Renal pelvis (tissue), 1 donor: ENCODE measurements at regions not wholly inside any gene's neighbourhood (a gene's known extent, or its start where the extent isn't known, plus 50 kb on each side); places are given as distances from the start of the nearest gene placed in this dataset.
"Not testable (repeated sequence)": the region's sequence is repeated elsewhere in the genome, so short reads cannot be mapped to it uniquely, and the experiment has no call there.

Source experiments
- DNase-seq: peaks from one replicate; pipeline ENCODE4 v3.0.0-alpha.2; 2013

- DNase-seq: no peak
Observed at GRCh38 chr12:30203981-30204380, 420.2 kb upstream of the TMTC1 start.

DNA sequence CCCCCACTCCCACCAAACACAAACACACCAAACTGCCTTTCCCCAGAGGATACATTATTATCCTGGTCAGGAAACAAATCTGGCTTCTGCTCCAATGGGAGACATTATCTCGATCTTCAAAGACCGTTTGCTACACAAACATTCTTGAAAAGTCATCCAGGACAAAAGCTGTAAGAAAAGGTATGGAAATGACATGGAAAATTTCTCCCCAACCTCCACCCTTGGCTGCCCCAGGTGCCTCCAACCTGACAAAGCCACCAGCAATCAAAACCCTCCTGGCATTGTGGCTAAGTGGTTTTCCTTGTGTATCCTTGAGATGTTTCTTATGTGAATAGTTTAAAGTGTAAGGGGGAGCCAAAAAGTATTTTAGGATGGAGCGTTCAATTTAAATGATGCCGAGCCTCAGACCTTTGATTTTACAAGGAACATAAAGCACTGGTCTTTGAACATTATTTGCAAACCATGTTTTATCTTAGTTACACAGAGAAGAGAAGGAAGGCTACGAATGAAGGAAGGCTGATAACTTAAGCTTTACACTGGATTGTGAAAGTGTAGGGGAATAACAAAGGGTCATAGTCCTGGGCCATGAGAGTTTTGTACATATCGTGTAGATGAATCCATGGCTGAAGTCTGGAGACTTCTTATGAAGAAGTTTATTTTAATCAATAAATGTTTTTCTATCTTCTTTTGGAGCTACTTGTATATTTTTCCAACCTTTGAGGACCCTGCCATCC lies 418.9 kb upstream of the TMTC1 start:
- no peak for DNase-seq

GRCh38 chr12:30201301-30202160 lies 417.8 kb upstream of the TMTC1 start:
- DNase-seq: no peak

GRCh38 chr12:30200864-30201263 lies 417.1 kb upstream of the TMTC1 start:
- no peak for DNase-seq

GRCh38 chr12:30197392-30198057 lies 413.8 kb upstream of the TMTC1 start:
- DNase-seq: no peak

DNA sequence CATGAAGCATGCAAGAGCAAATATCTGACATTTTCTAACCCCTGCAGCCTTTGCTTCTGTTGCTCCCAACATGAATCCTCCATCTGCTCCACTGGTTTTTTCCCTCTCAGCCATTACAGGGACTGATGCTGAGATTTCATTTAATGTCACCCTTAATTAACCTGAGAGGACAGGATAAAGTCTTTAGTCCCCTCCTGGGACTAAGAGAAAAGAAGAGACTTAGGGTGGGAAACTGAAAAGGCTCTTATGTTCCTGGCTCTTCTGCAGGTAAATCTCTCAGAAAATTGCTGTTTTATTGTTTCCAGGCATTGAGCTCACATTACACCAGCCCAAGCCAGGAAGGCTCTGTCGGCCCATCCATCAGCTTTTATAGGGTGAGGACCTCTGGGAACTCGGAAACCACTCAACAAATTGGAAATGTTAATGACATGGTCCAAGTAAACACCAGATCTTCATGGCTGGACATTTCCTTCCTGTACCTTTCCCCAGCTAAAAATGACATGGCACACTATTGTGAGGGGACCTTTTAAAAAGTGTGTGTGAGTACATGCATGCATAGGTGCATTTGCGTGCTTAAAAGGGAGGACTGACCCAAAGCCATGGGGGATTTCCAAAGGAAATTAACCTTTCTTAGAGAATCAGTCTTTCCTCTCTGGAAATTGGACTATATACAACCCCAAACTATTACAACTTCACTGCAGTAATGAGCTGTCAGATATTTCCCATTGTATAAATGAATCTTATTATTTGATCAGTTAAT lies 408.1 kb upstream of the TMTC1 start:
- DNase-seq: peak; percentile 85

DNA sequence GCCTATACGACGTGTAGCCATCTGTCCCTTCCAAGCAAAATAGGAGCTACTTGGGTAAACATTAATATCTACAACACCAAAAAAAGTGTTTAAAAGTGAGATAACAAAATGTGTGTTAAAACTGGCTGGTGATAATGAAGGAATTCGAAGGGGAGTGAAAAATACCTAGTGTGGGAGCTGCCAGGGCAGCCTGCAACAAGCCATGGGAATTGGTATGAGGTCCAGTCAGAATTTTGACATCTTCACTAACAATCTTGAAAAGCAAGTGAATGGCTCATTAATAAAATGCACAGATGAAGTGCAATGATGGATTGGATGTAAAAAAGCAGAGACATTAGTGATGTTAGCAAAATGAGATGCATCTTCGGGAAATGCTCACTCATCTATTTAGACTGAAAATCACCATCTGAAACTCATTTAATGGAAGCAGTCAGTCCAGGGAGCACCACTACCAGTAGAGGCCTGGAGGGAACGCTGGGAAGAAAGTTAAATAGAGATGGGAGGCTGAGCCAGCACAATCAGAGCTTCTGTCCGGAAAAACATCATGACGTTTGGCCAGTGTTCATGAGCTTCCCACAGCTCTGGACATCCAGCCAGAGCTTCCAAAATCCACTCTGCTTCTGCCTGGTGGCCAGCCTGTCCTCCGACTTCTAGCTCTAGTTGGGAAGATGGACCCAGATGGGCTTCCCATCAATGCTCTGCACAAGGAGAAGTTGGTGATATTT lies 405.0 kb upstream of the TMTC1 start:
- no peak for DNase-seq

GRCh38 chr12:30187426-30187825 lies 403.7 kb upstream of the TMTC1 start:
- DNase-seq: no peak

- DNase-seq: no peak
Observed at GRCh38 chr12:30181334-30181733, 397.6 kb upstream of the TMTC1 start.

GRCh38 chr12:30180602-30181001 lies 396.9 kb upstream of the TMTC1 start:
- DNase-seq: no peak

DNA sequence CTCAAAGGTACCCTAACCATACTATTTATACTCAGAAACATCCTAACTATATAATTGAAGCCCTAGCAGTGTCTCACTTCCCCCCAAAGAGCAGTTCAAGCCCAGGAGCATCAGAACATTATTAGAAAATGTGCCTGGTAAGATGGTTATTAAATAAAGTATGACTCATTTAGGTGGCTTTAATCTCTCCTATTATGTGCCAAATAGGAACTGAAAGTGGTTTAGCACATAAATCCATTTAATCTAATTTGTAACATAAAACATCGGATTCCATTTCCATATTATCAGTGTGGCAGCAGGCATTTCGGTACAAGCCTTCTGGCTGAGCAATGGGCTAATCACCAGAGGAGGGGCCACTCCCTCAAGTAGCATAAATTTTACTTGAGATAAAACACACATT lies 395.2 kb upstream of the TMTC1 start:
- no peak for DNase-seq

GRCh38 chr12:30169839-30170591 lies 386.3 kb upstream of the TMTC1 start:
- no peak for DNase-seq

GRCh38 chr12:30166006-30166795 lies 382.5 kb upstream of the TMTC1 start:
- no peak for DNase-seq

GRCh38 chr12:30164382-30165318 lies 380.9 kb upstream of the TMTC1 start:
- DNase-seq: no peak

GRCh38 chr12:30156833-30157232 lies 373.1 kb upstream of the TMTC1 start:
- DNase-seq: not testable (repeated sequence)

GRCh38 chr12:30155001-30155730 lies 371.4 kb upstream of the TMTC1 start:
- no peak for DNase-seq

DNA sequence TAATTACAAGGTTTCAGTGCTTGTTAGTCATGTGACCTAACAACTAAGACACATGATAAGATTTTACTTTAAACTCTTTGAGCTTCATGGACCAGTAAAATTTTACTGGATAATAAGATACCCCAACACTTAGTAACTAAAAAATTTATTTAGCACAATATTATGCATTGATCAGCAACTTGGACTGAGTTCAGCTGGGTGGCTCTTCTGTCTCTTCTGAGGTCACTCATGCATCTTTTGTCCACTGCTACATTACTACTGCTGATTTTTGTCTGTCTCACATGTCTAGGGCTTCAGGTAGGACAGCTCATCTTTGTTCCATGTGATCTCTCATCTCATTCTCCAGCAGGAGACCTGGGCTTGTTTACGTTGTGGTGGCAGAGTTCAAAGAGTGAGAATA lies 370.2 kb upstream of the TMTC1 start:
- DNase-seq: no peak

DNA sequence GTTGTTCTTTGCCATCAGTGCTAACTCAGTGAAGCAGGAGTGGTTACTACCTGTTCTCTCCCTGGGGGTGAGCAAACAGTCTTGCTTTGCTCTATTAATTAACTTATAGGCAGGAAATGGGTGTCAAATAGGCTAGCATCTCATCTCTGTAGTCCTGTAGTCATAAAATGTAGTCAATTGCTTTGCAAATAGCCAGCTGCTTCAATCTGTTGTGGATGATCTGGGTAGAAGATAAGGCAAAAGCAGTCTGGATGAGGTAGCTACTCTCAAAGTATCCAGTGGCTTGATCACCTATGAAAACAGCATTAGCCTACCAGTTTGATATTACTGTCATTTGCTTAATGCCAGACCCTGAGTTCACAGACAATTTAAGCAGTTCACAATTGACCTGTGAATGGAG lies 369.0 kb upstream of the TMTC1 start:
- DNase-seq: no peak
